HG03097 (cell line): ENCODE measurements at regions not wholly inside any gene's neighbourhood (a gene's known extent, or its start where the extent isn't known, plus 50 kb on each side); places are given as distances from the start of the nearest gene placed in this dataset.

ENCODE experiments used
- ATAC-seq: cut with Tn5 transposase; IDR thresholded peaks from one replicate; pipeline ENCODE4 v1.9.1; 2021; ENCODE audit not compliant: unreplicated experiment, low FRiP score

DNA sequence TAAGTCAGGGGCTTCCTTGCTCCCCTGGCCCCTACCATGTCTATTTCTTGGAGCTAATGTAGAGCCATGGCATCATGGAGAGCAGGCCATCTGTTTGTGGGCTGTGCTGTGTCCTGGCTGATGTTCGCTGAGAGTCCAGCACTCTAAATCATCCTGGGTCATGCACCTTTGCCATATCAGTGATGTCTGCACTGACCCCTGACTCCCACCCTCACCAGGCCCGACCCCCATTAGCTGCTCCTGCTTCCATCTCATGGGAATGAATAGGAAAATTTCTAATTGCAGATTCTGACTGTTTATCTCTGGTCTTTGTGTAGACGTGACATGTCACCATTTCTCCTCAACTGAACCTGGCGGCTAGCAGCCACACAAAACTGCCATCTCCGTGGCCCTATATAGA is 236.9 kb downstream of the NSG2 start:
- ATAC-seq: no peak

DNA sequence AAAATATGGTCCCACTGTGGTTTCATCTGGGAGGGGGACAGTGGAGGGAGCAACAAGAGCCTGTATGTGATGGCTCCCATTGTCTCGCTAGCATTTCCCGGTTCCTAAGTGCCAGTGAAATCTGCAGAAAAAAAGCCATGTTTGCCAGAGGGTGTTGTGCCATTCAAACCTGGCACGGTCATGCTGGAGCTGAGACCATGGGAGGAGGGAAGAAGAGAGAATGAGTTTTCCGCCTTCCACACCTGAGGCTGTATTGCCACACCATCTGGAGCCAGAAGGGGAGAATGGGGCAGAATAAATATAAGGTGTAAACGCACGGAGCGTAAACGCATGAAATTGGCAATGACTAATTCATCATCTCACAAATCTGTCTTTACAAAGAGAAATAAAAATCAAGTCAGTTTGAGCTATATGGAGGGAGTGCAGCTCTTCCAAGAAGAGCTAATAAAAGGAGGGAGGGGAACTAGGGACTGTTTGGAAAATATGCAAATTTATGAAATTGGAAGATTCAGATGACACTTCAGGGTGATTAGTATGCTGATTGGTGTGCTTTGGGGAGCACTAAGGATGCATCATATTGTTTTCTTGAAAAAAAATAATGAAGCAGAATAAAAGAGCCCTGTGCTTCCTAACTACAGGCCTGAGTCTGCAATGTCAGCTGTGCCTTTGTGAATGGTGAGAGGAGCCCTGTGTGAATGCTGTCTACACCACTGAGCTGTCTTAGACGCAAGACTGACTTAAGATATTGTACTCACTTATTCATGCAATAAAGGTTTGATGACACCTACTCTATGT is 237.9 kb downstream of the NSG2 start:
- ATAC-seq: no peak

DNA sequence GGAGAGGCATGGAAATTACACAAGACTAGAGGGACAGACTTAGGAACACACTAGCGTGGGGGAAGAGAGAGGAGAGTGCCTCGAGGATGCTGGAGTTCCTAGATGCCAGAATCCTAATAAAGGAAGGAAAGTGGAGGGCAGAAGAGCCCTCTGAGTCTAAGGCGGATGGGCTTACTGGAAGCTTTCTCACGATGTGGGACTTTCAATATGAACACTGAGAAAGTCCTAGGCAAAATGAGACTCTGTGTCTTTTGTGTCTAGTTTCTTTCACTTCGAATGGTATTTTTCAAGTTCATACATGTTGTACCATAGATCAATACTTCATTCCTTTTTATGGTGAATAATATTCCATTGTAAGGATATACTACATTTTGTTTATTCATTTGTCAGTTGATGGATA is 239.4 kb downstream of the NSG2 start:
- no peak for ATAC-seq

DNA sequence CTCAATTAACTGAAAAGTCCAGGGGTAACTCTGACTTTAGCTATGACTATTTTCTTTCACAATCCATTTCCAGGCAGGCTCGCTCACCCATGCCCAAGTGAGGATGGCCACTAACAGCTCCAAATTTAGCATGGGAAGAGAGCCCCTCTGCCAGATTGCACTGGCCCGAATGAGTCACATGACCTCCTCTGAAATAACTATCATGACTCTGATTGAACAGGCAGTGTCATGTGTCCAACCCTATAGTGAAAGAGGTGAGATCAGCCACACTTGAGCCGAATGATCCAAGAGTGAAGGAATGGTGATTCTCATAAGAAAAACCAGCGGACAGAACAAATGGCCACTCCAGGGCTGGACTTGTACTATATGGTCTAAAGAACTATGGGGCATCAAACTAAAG is 242.3 kb downstream of the NSG2 start:
- no peak for ATAC-seq

DNA sequence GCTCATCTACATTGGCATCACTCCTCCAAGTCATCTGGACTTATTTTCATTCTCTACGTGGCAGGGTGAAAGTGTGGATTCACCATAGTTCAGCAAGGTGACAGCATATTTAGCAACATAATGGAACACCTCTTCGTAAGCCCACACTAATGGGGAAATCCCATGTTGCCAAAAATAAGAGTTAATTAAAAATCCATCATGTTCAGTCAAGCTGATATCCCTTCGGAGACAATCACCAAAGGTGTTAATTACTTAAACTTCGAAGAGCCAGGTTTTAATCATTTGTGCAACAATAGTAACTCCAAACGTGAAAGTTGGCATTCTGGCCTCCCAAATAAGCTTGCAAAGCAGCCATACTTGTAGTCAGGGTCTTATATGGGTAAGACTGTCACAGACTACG is 242.9 kb downstream of the NSG2 start:
- ATAC-seq: no peak

DNA sequence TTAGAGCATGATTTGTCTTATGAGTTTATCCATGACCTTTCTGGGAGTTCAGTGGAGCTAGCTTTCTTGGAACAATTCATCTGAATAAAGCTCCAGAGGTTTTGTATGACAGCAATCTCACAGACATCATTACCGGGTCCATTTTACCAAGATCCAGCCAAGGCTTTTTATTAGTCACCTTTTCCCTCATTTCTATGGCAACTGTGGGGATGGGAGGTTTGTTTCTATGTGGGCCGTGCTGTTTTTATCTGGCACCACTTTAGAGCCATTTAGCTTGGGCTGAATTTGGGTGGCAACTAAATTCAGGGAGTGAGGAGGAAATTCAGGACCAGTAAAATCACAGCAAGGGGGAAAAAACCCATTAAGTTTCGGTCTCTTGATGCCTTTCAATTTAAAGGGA is 245.7 kb downstream of the NSG2 start:
- no peak for ATAC-seq

DNA sequence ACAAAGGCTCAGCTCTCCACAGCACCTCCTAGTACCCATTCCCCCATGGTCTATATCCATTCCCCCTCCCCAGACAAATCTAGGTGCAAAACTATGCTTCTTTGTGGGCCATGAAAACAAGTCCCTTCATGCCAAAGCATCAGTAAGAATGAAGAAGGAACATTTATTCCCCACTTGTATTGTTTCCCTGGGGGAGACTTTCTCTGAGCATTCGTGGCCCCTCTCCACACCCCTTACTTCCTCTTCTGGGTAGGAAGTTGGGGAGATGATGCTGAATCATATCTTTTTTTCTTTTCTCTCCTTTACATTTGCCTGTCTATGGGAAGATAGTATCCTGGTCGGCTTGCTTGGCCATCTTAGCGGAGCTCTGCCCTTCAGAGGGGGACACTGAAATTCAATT is 246.8 kb downstream of the NSG2 start:
- no peak for ATAC-seq

DNA sequence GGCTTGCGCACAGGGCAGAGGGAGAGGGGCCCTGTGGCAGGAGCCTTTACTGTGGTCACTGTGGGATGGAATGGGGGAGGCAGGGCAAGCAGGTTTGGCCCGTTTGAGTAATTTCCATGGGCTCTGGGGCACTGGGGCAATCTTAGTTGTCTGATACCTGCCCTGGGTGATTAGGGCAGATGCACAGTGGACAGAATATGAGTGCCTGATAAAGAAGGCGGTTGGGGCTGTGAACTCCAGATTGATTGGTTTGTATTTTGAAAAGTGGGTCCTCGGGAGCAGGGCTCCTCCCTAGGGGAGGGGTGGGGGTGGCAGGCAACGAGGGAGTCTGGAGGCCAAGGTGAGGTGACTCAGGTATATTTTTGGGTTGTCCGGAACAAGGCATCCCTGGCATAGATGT is 247.5 kb downstream of the NSG2 start:
- no peak for ATAC-seq

DNA sequence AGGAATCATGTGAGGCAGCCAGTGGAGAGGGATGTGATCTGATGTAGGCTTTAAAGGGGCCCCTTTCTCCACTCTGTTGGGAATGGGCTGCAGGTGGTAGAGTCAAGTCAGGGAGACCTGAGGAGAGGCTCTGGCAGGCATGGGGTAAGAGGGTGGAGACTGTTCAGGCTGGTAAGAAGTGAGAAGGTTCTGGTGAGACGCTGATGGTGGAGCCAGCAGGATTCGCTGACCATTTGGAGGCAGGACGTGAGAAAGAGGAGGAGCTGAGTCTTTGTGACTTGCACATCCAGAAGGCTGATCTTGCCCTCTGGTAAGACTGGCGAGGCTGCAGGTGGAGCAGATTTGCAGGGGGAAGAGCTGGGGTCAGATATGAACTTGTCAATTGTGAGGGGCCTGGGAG is 248.0 kb downstream of the NSG2 start:
- no peak for ATAC-seq

DNA sequence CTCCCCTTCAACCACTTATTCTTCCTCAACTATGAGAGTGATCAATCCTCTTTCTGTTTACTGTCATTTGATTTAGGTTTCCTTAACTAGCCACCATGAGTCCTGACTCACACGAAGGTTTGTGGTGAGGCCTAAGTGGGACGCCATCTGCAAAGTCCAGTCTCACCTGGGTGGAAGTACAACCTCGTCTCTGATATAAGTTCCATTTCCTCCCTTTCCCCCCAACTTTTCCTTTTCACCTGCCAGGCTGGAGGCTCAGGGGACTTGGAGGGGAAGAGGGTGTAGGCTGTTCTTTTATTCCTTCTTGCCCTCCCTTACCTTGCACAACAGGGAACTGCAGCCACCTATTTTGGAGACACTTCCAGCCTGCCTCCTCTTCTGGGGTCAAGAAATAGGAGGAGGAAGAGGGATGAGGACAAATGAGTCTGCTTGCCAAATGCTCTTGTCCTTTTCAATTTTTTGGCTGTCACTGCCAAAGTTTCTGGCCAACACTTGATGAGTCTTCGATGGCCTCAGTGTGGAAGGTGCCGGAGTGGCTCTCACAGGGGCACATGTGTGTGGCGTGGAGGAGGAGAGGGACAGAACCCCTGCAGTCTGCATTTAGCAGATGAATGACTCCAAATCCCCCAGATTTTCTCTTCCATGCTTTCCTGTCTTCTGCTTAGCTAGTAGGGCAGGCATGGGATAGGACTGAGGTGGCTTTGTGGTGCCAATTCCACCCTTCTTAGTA is 249.6 kb downstream of the NSG2 start:
- no peak for ATAC-seq

DNA sequence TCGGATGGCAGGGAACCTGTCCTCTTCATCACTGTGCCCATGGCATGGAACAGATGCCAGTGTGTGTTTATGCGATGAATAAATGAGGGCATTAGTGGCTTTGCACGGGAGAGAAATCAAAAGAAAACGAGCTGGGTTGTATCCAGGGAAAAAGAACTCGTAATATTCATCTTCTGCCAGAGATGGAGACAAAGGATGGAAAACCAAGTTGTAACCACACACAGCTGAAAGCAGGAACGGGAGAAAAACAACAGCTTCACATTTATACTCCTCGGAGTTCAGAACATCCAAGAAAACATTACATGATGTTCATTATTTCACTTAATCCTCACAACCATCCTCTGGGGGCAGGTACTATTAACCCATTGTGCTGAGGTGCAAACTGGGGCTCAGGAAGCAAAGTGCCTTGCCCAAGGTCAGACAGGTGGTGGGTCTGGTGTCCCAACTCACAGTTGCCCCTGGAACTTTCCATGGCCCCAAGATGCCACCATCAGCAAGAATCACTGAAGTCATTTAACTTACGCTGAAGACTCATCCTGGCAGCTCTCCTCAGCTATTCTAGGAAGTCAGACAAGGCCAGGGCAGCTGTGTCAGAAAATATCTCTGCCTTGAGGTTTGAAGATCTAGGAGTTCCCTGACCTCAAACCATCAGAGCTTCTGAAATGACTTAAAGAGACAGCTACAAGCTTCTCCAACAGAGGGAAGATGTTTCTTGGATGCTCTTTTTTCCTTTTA is 250.4 kb downstream of the NSG2 start:
- no peak for ATAC-seq

DNA sequence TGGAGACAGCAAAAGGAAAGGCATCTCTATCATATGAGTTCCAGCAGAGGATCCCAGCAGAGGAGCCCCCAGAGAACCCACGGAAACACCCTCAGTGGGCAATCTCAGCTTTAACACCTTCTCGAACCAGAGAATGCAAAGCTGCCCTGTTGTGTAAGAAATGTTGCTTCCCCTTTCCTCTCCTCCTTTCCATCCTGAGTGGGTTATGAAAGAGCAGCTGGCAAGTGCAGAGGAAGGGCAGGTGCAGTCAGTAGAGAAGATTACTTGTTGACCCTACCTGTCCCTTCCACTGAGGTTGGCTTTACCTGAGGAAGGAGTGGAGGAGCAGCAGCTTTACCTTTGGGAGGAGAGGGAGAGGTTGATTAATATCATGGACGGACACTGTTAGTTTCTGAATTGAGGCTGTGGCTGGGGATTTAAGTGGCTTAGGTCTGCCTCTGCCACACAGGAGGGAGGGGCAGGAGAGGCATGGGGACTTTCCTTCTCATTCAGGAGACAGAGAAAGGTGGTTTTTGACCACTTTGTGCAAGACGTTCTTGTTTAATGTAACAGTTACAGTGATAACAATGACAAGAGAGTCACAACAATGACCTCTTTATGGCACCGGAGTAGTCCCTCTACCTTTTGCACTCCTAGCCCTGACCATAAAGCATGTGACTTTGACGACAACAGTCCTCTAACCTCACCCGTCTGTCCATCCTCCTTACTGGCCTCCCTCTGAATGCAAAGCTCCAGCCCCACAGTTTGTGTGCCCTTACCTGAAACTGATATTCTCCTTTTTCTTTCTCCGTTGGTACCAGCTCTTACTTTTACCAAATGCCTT is 254.8 kb downstream of the NSG2 start:
- ATAC-seq: no peak

DNA sequence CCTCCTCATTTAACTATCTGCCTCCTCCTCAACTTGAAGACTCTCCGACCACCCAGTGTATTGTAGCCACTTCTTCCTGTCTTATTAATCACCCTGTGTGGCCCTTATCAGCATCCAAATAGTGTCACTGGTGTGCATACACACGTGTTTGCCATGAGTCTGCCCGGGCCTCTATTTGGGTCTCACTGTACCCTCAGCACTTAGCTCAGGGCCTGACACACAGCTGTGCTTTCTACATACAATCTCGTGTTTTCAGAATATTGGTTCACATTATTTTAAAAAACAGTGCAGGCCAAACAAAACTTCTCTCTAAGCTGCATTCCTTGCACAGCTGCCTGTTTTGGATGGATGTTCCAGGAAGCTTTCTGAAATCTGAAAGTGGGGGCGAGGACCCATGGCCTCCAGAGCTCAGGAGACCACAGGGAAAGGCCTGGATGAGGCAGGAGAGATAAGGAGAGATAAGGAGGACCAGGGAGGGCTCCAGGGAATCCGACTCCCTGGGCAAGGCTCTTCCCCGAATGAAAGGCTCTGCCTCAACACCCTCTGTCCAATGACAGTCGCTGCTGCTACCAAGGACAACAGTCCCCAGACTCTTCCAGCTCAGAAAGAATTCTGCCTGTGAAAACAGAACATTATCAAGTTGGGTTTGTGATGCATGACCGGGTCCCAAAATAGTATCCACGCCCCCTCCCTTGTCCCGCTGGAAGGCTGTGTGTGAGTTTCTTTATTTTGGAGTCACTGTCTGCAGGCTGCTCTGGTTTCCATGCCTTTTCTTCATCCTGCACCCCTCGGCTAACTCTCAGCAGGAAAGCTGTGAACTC is 255.6 kb downstream of the NSG2 start:
- no peak for ATAC-seq

DNA sequence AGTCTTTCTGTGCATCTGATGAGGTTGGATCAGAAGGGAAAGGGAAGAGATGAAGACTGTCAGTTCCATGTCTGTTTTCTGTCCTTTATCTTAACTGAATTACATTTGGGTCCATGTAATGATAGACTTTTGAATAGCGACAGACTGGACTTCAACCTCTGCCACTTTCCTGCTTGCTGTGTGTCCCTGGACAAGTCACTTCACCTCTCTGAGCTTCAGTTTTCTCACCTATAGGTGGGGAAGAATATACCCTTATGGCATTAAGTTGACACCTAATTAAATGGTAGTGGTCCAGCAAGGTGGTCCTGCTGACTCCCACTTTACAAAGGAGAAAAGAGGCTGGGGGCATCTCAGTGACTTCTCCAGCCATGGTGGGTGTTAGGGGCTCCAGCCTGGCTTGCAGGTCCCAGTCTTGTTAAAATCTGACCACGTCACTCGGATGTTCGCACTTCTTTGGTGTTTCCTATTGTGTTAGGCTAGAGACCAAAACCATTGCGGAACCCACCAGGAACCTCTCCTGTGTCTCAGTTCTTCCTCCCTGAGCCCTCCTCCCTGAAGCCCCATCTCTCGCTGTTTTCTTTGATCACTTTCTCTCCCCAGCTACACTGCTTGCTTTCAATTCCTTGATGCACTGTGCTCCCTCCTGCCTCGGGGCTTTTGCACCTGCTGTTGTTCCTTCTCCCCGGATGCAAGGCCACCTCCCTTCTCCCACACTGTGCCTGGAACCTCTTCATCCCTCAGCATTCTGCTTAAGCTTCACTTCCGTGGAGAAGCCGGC is 256.5 kb downstream of the NSG2 start:
- no peak for ATAC-seq

DNA sequence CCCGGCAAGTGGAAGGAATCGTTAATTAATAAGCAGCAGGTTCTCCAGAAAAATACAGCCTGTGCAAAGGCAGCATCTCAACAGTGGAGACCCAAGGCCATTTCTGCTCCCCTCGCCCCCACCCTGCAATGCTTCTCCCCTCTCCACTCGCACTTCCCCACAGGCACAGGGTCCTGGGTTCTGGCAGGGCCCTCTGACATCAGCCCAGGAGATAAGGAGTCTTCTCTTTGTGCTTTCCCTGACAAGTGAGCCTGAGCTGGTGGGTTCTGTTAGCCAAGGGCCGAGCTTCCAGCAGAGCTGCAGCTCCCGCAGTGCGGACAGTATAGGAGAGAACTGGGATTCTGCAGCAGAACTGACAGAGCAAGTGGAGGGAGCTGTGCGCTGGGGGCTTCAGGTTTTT is 257.5 kb downstream of the NSG2 start:
- no peak for ATAC-seq

DNA sequence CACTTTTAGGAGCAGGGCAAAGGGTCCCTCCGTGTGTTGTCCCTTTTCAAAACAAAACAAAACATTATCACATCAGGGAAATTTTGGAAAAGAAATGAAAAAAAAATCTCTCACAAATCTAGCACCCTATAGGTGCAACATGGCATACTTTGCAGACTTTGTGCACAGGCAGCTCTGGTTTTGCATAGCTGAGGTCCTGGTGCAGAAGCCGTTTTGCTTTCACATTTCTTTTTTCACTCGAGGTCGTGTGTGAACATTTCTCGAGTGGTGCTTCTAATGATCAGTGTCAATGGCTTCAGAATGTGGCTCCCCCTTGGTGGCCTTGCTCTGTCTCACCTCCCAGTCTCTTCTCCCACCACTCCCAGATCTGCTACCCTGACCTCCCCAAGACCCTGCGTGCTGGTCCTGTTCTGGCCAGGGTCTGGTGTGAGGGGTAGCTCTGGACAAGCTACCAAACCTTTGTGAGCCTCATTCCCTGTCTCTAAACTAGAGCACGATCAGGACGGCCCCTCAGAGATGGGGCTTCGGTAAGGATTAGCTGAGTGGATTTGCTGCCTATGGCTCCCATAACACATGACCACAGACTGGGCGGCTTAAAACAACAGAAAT is 258.0 kb downstream of the NSG2 start:
- no peak for ATAC-seq

DNA sequence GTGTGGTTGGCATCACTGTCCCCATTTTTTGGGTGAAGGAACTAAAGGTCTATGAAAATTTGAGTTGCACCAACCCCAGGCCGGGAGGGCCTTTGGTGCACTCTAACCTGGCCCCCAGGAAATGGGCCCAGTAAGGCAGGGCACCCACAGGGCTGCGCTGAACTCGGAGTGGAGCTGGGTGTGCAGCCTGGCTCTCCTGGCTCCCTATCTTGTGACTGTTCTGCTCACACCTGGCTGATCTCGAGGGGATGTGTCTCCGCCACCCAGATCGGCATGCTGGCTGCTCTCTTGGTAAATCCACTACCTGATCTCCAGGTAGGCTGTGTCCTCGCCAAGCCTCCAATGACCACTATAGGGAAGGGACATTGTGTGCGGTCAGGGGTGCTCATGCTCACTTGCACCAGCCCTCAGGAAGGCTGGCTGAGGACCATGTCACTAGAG is 259.8 kb downstream of the NSG2 start:
- no peak for ATAC-seq

DNA sequence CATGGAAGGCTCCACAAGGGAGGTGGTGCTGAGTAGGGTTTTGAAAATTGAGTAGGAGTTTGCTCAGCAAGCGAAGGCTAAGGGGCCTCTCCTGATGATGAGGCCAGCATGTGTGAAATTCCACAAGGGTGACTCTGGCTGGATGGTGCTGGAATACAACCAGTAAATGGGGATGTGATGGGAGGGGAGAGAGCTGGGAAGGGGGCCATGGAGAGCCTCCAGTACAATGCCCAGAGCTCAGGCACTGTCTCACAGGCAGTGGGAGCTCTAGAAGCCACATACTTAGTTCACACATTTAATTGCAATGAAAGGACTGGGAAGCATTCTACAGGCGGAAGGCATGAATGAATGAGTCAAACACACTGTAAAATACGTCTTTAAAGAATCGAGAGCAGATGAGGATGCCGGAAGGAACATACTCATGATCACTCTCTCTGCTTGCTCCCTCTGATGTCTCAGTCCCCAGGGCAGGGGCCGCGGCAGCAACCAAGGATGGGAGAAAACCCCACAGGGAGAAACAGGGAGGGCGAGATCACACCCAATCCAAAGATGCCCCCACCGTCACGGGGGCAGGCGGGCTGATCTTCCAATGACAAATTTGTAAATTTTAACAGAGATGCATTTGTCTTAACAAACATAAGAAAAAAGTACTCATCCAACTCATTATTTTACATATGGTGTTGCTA is 261.0 kb downstream of the NSG2 start:
- no peak for ATAC-seq
